Activated gamma-delta T cell treated with Interleukin-2 at 50 U/mL for 16 hours (primary cell): ENCODE measurements at regions not wholly inside any gene's neighbourhood (a gene's known extent, or its start where the extent isn't known, plus 50 kb on each side); places are given as distances from the start of the nearest gene placed in this dataset.

Source experiments
- DNase-seq: peaks from one replicate; pipeline ENCODE4 v3.0.0-alpha.2; 2020

DNA sequence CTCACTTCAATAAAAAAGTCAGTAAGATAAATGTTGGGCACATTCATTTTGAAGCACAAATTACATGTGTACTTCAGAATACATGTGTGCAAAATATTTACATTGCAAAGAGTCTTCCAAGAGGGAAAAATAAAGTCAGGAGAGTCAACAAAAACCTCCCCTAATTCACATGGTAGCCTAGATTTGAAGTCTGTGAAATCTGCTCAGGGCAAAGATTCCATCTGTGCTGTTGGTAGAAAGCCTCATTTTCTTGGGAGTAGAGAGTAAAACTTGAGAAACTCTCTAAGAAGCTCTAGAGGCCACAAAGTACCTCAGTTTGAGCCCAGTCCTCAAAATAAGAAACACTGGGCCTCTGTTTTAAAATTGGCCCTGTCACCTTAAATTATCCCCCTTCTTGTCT is 303.4 kb downstream of the RAB28 start:
- DNase-seq = no peak

DNA sequence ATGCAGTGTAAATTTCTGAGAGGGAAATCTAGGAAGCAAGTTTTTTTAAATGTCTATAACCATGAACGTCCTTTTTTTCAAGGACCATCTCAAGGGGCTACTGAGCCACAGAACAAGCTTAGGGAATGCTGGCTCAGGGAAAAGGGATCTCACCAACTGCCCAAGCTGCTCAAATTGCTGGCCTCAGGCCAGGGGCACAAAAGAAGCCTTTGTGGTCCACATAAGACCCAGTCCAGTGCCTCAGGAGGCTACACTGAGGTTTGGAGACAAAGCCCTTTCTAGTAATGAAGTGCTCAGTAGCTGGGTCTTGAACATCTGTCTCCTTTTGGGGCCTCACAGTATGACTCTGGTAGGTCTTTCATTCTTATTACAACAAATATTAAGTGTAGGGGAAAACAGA is 305.5 kb downstream of the RAB28 start:
- no peak for DNase-seq

DNA sequence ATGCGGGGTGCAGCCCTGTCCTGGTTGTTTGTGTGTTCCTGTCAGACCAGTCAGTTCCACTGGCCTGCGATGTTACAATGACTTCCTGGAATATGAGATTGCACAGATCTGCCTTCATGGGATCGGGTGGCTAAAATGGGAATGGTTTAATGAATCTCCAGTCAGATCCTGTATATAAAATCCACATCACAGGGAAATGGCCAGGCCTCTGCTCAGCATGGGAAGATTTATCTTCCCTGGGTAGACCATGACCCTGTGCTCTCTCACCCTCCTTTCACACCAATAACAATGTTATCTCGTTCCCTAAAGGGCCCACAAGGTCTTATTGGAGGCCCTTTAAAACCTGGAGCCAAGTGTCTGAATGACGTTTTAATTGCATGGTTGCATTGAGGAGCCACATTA is 307.4 kb downstream of the RAB28 start:
- no peak for DNase-seq

DNA sequence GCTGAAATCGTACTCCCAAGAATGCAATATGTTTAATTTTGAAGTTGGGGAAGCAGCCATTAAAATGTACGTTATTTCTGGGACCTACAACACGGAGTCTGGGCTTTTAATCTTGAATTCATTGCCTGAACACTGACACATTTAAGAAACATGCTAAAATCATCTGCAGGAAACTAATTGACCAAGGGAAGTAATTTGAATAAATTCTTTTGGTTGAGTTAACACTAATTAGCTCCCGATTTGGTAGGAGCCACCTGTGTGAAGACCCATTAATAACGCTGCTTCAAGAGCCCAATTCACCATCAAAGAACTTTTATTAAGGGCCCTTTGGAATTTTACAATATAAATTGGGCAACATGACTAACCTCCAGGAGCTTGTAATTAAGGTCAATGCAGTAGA is 309.2 kb downstream of the RAB28 start:
- no peak for DNase-seq

DNA sequence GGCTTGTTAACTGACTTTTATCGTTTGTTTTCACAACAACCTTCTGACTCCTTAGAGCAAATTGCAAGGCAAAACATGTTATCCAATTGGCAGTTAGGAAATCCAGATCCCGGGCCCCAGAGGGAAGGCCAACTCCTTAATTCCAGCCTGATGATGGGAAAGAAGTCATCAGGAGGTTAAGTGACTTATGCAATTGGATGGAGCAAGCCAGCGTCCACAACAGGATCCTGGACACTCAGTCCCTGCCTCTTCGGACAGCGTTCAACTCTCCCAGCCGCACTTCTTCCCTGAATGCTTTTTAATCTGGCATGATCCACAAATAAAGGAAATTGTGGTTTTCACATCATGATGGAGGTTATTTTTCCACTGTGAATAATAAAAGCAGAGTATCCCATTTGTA is 310.1 kb downstream of the RAB28 start:
- DNase-seq = no peak

DNA sequence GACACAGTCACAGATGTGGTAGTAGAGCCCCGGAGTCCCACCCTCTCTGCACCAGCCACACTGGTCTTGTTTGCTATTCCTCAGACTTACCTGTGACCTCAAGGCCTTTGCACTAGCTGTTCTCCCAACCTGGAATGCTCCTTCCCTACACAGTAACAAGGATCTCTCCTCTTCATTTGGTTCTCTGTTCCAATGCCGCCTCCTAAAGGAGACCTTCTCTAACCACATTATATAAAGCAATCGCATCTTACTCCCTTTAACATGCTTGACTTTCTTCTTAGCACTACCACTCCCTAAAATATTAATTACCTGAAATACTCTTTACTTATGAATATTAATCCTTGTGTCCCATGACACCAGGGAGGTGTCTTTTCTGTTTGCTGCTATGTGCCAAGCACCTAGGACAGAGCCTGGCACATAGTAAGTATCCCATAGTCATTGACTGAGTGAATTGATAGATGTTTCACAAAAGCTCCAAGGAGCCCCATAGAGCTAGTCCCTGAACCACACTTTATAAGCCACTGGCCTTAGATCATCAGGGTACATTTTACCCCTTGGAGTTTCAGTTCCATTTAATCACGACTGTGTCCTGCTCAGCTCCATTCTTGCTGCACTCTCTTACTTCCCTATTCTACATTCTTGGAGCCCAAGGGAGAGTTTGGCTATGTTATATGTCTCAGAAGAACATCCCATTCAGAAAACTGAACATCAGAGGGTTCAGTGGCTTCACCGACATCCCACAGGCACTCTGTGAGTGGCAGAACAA is 312.7 kb downstream of the RAB28 start:
- DNase-seq = no peak

DNA sequence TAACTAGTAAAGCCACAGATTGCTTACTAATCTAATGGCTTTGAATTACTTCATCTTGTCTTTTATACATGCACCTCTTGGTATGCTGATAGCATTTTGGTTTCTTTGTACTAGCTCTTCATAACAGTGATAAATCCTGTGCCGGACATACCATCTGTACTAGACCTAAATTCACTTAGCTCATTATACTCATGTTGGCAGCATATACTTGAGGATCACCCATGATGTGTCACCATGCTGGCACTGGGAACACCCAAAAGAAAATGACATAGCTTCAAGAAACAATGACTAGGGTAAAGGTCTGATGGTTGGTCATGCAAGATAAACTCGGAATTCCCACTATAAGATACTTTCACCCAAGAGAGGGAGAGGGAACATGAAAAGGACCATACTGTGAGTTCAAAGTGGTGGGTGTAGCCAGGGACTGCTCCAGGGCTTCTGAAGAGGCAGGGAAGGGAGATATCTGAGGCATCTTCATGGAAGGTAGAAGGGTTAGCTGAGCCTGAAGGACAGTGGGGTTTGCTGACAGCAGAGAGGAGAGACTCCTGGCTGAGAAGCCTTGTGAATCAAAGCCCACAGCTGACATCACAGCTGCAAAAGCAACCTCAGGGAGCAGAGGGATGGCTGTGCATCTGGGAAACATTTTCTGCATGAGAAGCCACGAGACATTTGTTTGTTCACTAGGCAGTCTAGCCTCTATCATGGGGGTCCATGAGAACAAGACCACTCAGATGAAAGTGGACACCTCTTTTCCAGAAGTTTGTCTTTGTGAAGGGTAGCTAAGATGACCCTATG is 314.2 kb downstream of the RAB28 start:
- no peak for DNase-seq

DNA sequence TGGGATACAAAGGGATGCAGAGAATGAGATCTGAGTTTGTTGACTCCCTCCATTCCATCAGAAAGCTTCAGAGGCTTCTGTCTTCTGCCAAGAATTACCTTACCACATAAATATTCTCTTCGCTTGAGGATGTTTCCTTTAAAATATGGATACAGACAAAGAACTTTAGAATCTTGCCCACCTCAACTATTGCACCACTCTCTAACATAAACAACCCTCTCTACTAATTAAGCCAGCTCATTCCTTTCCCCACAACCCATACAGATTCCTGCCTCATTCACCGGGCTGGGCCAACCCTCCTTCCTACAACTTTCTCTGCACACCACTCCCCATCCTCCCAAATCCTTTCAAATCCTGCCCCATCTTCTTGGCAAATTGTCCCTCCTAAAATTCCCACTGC is 315.8 kb downstream of the RAB28 start:
- no peak for DNase-seq

DNA sequence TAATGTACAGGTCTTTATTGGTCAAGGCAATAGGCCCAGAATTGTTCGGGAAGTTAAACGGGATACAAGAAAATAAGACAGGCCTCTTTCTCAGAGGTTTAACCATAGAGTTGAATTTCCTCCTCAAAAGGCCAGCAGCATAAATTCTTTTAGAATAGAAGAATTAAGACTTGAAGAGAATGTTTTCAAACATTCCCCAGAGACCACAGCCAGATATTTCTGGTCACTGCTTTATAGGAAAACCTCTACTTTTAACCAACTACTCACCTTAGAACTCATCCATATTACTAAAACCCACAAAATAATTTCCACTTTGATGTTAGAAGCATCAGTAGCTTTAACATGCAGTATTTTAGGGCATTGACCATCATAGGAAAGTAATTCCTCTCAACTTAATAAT is 317.9 kb downstream of the RAB28 start:
- DNase-seq = no peak

DNA sequence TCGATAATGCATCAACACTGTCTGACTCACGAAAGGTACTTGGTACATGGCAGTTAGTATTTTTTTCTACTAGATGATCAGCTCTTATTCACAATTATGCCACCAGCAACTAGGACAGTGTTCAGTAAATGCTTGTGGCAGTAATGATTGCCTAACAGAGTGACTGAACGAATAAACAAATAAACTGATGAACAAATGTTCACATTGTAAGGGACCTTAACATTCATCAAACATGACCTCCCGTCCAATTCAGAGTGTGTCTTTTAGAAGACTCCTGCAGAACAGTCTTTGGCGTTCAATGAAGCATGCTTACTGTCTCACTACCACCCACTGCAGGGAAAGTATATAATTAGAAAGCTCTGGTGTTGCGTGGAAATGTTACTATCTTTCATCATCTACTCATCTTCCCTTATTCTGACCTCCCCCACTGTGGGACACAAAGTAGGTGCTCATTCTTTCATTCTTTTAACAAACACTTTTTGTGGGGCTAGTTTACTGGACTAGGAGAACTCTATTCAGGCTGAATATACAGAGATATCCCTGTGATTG is 319.3 kb downstream of the RAB28 start:
- no peak for DNase-seq

DNA sequence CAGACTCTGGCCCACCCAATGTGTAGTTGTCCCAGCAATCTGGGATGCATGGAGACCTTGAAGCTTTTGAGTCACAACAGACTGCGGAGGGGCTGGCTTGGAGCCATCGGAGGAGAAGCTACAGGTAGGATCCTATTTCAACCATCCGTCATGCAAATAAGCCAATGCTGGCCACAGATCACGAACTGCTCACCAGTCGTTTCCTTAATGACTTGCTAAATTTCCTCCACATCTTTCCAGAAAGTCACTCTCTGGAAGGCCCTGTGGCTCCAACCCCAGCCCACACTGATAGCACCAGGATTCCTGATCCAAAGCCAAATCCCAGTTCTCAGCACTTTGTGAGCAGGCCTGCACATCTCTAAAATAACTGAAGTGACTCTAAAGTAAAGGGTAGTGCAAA is 321.3 kb downstream of the RAB28 start:
- DNase-seq = no peak

DNA sequence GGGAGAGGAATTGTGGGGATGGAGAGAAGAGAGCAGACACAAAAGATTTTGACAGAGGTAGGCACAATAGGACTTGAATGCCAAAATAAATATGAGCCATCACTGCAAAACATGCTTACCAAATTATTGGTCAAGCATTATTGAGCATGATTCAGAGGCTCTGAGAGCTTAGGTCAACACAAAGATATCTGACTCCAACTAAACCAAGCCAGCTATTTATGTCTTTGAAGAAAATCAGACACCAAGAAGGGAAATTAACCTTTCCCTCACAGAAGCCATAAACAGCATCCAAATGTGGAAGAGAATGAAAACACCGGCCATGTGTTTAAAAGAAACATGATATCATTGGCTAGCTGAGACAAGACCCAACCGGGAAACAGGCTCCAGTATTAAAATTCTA is 323.2 kb downstream of the RAB28 start:
- no peak for DNase-seq

DNA sequence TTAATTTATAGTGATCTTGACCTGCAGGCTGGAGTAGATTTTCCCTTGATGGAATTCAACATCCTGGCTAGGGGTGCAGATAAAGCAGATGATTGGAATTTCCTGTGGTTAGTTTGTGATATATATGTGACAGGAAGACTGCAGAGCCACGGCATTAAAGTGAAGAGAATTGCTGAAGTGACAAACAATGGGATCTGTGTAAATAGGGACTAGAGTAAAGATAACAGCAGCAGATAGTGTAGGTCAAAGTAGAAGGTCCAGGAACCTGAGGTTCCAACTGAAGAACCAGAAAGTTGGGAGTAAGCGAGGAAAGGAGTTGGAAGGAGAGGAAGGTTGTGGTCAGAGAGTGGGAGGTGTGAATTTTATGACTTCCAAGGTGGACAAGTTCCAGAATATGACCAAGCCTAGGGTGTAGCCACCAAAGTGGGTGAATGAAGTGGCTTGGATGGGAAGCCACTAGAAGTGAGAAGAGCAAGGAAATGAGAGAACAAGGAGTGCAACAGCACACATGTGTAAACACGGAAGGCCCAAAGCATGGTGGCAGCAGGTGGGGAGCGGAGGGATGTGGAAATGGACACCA is 325.0 kb downstream of the RAB28 start:
- no peak for DNase-seq

DNA sequence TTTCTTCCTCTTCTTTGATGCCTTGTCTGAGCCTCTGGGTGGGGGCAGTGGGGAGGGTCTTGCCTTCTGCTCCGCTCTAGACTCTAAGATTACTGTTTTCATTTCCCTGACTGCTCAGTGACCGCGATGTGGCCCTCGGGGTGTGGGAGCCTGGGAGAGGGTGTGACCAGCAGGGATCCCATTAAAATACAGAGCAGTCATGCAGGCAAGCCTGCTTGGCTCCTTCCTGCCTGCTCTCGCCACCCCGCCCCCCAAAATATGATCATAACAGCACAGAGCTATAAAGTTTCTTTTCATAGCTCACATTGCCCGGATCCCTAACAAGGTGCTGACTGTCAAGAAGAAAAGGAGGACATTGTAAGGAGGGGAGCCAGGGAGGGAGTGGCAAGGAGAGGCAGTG is 332.9 kb downstream of the RAB28 start:
- no peak for DNase-seq

DNA sequence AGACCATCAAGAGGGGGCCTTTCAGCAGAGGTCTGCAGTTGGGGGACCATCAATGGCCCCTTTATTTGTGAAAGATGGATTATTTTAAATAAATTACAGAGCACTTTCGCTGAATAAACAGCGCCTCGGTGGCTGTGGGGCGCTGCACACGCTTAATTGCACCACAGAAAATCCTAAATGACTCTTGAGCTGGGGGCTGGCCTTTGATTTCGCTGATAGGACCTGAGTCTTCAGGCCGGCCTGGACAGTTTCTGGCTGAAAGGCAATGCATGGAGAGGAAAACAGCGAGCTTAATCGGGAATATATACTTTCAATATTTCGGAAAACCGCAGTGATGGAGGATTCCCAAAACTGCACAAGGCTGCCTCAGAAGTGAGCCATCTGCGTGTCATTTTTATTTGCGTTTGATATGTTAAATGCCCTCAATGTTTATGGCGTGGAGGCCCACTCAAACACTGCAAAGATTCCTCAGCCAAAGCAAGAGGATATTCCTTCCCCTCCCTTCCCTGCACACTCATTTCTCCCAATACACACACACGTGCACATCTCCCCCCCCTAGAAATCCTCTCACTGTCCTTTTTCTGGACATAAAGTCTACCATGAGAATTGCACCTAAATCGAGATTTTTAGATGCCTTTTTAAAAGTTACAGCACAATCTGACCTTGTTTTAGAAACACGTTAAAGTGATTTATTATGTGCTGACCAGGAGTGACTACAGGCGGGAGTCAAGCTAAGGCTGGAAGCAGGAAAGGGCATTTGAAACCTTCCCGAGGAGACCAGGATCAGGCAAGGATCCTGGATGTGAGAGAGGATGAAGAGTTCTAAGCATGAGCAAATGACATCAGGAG is 340.7 kb downstream of the RAB28 start:
- DNase-seq = no peak

DNA sequence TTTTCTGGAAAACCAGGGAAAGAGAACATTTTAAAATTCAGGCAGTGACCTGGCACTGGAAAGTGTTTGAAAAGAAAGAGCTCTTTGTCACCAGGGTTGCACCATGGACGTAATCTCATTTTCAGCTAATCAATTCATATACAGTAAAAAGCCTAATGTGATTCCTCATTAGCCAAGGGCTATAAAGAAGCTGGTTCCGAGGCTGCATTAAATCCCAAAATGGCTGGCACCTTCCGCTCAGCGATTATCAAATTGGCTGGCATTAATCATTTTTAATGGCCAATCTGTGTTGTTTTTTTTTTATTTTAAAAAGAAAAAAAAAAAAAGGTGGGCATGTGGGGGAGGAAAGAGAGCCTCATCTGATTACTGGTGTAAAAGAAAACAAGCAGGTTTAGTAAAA is 341.4 kb downstream of the RAB28 start:
- DNase-seq = no peak

DNA sequence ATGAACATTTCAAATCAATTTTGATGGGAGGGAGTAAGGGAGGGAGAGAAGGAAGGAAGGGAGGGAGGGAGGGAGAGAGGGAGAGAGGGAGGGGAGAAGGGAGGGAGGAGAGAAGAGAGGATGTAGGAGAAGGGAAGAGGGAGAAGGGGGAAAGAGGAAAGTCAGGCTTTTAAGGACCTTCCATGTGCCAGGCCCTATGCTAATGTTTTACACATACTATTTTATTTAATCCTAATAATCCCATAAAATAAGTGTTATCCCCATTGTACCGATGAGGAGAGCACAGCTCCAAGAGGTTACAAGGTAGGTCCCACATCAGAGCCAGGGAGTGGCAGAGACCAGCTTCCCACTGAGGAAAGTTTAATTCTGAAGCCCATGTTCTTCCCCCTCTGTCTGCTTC is 341.9 kb downstream of the RAB28 start:
- DNase-seq = no peak

DNA sequence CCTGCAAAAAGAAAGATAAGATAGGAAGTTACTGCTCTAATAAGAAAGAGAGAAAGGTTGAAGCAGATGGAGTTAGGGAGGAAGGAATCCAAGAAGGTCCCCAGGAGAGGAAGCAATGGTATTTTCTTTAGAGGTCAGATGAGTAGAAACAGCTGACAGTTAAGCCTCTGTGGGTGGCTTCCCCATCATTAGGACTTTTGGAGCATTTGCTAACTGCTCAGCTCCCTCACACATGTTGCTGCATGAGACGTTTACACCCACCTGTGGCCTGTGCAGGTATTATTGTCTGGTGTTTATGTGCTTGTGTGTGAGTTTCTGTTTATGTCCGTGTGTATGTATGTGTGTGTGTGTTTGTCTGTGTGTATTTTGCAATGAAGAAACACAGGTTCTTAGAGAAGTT is 346.8 kb downstream of the RAB28 start:
- DNase-seq = no peak

DNA sequence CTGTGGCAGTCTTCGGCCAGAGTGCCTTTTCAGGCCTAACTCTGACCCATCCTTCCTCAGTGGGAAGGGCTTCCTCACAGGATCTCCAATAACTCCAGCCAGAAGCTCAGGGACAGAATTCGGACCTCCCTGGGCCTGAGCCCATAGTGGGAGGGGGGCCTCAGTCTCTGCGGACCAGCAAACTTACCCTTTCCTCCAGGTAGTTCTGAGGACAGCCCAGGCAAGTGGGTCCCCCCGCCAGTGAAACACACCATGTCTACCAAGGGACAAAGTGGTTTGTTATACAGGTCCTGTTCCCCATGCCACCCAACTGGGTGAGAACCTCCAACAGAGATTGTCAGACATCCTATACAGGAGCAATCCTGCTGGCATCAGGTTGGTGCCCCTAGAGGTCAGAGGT is 350.4 kb downstream of the RAB28 start:
- no peak for DNase-seq

DNA sequence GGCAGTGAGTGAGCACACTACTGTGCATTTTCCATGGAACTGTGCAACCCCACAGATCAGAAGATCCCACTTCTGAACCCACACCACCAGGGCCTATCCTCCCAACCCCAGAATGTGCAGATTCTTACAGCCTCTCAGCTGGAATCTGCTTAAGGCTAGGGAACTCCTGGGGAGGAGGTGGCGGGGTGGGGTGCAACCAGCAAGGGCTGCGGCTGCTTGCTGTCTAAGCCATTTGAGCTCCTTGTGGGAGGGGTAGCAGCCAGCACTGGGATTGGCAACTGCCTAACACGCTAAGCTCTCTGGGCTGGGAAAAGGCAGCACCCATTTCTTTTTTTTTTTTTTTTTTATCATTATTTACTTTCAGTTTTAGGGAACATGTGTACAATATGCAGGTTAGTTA is 353.3 kb downstream of the RAB28 start:
- DNase-seq = no peak

DNA sequence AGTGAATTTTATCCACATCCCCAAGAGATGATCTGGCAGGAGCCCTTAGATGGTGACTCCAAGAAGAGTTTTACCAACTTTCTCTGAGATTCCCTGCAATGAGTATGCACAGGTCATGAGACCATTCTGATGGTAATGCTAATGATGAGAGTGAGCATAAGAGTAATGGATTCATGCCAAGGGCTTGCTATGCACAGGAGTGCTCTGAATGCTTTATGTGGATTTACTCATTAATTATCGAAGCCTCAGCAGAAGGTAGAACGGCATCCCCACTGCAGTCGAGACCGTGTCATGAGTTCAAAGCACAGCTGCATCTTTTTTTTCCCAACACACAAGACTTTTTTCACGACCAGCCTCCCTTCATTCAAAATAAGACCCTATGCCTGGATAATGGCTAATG is 355.0 kb downstream of the RAB28 start:
- DNase-seq = no peak

DNA sequence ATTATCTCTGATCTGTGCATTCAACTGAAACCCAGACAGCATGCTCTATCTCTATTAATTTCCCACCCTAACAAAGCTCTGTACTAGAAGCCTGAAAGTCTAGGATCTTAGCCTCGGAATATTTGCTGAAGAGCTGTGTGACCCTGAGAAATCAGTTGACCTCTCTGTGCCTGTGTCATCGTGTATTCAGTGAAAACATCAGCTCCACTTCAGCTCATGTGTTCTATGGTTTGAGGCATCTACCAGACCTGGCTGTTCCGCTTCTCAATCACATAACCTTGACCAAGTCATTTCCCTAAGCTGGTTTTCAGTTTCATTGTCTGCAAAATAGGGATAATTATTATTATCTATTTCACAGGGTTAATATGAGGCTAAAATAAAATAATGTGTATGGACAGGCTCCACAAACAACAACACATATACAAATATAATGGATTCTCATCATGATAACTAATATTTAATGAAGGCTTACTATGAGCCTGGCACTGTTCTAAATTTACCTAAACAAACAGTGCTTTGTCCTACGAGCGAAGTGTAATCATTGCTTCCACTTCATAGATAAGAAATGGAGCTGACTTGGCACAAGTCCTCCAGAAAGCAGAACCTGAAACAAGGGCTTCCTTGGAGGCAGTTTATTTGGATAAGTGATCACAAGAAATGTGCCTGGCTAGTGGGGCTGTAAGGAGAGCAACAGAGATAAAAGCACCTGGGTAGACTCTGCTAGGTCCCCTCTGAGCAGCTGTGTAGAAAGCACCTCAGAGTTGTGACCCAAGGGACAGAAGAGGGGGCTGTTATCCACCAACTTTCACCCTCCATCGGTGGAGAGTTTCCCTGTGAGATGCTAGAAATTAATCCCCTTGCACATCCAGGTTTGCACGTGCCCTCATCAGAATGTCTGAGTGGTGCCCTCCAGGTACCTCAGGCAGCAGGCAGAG is 356.9 kb downstream of the RAB28 start:
- no peak for DNase-seq
